ENCODE measurements at regions not wholly inside any gene's neighbourhood (a gene's known extent, or its start where the extent isn't known, plus 50 kb on each side); places are given as distances from the start of the nearest gene placed in this dataset.
A peak's percentile ranks its signal among the peaks of the same experiment; 100 is the strongest.

DNA sequence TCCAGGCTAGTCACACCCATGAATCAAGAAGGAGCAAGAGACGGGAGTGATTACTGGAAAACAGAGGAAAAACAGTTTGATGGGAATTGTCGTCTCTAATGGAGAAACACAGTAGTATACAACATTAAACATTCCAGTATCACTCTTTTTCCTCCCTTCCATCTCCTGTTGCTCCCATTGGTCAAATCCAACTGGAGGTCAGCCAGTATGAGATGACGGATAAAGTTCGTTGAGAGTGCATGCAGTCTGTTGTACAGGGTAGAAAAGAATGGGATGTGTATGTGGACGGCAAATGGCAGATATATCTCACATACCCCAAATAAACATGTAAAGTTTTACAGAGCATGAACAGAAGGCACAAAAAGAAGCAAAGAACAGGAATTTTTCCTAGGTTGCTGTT is 221.9 kb upstream of the TNP1 start:
- no peak for DNase-seq (ENCODE audit: low spot score)

DNA sequence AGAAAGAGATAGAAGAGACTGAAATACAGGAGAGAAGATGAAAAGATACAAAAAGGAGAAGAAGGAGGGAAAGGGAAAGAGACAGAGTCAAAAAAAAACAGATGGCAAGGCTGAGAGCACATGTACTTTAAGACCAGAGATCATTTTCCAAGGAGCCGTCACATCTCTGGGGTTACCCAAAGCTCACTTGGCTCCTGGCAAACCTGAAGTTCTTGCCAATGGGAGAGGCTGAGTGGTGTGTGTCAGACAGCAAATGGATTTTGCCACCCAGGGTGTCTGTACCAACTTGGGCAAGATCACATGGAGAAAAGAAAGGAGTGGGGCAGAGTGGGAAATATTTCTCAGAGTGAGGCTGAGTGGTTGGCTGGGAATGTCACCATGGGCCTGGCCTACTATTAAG is 219.3 kb upstream of the TNP1 start:
- no peak for DNase-seq (ENCODE audit: low spot score)

DNA sequence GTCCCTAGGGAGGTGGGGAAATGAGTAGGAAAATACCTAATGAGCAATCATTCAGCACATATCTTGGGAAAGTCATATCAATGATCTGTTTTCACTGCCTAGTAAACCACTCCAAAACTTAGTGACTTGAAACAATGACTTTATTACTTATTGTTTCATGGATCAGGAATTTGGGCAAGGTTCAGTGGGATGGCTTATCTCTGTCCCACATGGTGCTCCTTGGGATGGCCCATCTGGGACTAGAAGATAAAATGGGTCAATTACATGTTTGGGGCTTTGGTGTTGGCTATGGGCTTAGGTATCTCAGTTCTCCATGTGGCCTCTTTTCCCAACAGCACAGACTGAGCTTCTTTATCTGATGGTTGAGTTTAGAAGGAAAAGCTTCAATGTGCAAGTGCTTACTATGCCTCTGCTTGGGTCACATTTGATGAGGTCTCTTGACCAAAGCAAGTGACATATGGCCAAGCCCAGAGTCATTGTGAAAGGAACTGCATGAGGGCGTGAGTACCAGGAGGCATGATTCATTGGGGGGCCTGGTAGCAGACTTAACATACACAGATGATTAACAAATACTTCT is 218.1 kb upstream of the TNP1 start:
- no peak for DNase-seq (ENCODE audit: low spot score)

DNA sequence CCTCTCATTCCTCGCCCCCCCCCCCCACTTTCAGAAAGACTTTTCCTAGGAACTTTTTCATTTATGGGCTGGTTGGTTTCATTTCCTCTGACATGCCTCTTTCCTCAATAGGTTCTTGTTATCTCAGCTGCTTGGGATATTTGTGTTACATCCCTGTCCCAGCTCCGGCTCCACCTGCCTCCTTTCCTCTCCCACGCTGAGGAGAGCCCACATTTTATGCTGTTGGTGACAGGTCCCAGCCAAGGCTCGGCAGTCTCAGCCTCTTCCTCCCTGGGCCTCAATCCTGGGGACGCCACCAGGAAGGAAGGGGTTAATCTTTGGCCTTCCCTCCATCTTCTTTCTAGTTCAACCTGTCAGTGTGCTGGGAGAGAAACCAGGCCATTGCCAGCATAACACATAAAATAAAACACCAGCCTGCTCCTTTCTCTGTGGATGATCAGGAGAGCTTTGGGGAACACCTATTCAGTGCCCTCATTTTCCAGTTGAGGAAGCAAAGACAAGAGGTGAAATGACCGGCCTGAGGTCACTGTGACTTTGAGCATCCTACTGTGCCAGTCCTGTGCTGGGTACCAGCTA is 216.9 kb upstream of the TNP1 start:
- DNase-seq (ENCODE audit: low spot score): no peak

DNA sequence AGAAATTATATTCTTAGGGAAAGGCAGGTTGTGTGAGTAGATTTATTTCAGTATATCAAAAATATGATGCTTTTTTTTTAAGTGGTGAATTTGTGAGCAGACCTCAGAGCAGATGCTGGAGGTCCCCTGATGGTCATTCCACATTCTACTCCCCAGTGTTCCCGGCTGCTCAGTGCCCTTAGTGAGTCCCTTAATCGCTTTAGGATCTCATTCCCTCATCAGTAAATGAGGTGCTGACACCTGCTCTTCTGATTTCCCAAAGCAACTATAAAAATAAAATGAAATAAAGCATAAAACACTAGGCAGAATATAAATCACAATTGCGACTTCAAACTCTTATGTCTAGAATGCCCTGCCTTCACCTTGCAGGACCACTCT is 216.2 kb upstream of the TNP1 start:
- DNase-seq (ENCODE audit: low spot score): no peak

DNA sequence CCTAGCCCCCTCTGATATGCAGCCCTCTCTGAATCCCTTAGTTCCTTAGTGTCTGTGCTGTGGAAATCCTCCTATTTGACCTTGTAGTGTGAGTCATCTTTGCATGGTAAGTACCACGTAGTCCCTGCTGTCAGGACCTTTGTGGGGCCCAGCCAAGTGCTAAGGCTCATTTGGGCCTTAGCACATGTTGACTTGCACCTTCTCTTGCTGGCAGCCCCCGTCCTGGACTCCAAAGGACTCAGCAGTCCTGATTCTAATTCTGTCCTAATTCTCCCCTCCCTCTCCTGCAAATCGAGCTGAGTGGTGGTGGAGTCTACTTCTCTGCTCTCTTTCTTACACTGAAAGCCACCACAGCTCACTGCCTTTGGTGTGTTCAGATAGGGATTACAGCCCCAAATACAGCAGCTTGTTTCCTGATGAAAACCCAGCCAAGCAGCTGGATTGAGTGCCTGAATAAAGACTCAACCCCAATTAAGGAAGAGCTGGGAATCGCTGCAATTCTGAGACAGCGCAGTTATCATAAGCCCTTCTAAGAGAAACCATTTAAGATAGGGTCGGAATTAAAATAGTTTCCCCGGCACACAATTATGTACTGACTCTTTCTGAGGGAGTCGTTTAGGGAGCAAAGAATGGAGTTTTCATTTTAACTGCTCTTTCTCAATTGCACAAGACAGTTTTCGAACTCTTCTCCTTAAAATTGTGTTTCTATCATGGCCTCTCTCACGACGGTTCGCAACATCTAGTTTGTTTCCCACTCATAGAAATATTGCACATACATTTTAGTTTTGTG is 215.6 kb upstream of the TNP1 start:
- no peak for DNase-seq (ENCODE audit: low spot score)

DNA sequence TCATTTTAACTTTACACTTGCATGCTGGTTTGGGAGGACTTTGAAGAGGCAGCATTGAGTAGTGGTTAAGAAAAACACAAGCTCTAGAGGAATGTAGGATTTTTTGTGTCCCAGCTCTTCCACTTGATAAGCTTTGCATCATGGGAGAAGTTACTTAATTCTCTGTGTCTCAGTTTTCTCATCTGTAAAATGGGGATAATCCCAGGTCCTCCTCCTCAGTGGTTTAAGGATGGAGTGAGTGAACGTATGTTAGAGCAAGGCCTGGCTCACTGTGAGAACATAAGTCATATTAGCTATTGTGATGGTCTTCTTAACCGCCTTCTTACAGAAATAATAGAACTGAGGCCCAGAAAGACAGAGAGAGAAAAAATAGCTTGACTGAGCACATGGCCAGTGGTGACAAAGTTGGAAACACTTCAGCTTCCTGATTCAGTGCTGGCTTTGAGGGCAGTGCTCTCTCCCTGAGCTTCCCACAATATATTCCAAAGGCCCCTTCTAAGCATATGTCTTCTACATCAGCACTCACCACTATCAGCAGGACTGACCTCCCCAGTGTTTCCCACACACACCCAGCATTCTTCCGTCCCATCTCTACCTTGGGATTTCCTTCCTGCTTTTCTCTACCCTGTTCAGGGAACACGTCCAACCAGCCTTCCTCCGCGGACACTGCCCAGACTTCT is 214.9 kb upstream of the TNP1 start:
- no peak for DNase-seq (ENCODE audit: low spot score)

DNA sequence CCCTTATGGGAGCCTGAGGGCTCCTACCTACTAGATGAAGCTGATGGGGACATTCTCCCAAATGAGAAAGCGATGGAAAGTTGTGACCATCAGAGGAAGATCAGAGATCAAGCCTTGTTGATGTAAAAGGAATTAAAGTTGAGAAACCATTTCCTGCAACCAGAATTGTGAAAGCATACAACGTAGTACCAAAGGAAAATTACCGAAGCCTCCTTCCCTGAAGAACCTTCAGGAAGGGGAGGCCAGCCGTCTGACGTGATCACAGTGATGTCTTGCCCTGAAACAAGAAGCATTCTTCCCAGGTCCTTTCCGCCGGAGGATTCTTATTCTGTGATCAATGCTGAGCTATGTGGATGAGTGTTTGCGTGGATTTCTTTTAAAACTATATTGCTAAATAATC is 211.6 kb upstream of the TNP1 start:
- DNase-seq (ENCODE audit: low spot score): no peak

DNA sequence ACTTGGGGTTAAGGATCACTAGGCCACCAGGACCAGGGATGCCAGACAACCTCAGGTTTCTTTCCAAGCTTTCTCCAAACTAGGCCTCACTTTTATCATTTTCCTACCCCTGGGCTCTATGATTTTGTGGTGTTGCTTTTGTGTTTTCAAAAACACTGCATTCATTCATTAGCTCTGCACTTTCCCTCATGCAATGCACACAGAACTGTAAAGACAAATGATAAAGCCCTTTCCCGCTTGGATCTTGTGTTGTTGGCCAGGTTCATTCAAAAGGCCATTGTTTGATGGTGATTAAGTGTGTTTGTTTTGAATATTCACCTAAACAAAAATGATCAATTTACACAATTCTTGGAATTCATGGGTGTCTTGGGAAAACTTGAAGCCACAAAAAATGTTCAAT is 210.7 kb upstream of the TNP1 start:
- no peak for DNase-seq (ENCODE audit: low spot score)

DNA sequence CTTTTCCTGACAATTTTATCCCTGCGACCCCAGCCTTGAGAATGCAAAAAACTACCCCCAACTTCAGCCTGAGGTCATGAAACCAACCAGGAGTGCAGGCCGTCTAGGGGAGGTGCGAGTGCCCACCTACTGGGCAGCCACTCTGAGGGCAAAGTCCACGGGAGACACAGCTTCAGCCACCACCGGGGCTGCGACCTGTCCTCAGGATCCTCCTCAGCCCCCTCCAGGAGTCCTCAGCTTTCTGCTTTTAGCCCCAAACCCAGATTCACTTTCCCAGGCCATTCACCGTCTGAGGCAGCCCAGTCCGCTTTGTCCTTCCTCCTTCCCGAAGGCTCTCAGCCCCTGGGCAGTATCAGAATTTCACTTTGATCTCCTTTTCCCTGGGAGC is 210.2 kb upstream of the TNP1 start:
- DNase-seq (ENCODE audit: low spot score): no peak

DNA sequence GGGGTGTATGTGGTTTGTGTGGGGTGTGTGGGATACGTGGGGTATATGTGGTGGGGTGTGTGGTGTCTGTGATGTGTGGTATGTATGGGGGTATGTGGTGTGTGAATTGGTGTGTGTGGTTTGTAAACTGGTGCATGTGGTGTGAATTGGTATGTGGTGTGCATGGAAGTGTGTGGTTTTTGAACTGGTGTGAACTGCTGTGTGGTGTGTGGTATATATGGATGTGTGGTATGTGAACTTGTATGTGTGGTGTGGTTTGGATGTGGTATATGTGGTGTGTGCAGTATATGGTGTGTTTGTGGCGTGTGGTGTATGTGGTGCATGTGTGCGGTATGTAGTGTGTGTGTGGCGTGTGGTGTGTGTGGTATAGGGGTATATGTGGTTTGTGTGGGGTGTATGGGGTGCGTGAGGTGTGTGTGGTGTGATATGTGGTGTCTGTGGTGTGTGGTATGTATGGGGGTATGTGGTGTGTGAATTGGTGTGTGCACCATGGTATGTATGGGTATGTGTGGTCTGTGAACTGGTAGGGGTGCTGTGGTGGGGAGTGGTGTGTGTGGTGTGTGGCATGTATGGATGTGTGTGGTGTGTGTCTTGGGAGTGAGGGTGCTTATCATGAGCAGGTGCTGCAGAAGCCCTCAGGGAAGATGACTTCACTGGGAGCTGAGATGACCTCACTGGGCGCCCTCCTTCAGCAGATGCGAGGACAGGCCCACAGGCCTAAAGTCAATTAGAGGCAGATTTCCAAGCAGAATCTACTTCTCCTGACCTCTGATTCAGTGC is 209.6 kb upstream of the TNP1 start:
- no peak for DNase-seq (ENCODE audit: low spot score)

DNA sequence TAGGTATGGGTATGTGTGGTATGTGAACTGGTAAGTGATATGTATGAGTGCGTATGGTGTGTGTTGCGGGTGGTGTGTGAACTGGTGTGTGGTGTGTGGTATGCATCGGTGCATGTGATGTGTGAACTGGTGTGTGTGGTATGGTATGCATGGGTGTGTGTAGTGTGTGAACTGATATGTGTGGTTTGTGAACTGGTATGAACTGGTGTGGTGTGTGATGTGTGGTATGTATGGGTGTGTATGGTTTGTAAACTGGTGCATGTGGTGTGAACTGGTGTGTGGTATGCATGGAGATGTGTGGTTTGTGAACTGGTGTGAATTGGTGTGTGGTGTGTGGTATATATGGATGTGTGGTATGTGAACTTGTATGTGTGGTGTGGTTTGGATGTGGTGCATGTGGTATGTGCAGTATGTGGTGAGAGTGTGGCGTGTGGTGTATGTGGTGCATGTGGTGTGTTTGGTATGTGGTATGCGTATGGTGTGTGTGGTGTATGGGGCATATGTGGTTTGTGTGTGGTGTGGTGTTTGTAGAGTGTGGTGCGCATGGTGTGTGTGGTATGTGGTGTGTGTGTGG is 208.9 kb upstream of the TNP1 start:
- DNase-seq (ENCODE audit: low spot score): no peak

DNA sequence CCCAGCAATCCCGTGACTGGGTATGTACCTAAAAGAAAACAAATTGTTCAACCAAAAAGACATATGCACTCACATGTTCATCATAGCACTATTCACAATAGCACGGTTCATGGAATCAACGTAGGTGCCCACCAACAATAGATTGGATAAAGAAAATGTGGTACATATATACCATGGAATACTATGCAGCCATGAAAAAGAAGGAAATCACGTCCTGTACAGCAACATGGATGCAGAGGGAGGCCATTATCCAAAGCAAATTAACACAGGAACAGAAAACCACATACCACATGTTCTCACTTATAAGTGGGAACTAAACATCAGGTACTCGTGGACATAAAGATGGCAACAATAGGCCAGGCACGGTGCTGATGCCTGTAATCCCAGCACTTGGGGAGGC is 207.9 kb upstream of the TNP1 start:
- DNase-seq (ENCODE audit: low spot score): no peak

DNA sequence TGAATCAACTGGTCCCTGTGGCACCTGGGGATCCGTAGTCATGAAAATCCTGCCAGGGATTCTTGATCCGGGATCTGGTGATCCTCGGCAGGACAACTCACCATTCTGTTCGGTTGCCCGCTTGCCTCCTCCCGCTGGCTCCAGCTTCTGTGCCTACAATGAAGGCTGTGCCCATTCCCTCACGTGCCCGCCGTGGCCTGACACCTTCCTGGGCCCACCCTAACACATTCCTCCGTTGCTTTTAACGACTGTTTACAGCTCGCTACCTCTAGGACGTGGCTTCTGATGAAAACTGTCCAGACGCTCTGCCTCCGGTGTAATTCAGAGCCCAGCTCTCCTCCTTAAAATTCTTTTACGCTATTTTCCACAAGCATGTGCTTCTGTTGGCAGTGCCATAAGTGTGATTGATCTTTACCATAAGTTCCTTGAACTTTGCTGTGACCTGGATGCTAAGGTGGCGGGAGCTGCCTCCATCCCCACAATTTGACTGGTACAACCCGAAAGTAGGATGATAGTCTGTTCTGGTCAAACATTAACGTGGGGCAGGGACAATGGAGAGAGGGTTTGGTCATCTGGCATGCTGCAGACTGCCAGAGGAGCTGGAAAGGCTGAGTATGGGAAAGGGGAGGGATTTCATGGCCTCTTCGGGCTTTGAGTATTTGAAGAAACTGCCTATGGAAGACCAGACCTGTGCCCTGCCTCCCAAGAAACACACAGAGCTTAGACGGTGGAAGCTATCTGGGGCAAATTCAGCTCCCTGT is 206.8 kb upstream of the TNP1 start:
- peak; percentile 27 for DNase-seq (ENCODE audit: low spot score)

DNA sequence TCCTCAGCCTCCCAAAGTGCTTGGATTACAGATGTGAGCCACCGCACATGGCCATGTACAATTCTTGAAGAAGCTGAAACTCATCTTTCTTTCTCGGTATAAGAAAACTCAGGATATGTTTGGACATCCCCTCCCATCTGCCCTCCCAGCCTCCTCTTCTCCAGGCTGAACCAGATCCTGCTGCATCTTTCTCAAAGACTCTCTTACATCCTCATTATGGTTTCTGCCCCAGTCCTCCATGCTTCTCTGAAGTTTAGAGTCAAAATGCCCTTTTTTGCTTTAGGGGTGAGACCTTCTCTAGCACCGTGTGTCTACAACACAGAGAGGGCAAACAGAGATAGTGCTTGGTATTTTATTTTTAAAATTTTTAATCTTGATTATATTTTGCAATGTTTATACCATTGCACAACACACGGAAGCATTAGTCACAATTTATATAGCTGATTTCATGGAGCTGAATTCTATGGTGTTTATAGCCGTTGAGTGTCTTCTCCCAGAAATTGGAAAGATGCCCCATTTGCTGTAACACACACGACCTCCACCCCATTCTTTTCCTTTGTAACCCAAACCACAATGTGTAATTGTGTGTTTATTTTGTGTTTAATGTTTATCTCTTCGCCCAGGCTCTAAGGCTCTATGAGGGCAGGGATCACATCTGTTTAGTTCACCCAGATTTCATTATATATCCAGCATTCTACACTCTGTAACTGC is 206.0 kb upstream of the TNP1 start:
- peak; percentile 4 for DNase-seq (ENCODE audit: low spot score)

DNA sequence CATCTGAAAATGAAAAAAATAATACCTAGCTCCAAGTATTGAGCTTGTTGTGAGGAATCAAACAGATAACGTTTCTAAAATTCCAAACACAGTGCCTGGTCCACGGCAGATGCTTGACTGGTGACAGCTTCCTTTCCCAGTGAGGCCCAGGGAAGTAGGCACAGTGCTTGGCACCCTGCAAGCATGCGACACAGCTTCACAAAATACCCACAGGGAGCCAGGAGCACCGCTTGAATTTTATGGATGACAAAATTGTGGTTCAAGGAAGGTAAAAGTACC is 205.1 kb upstream of the TNP1 start:
- no peak for DNase-seq (ENCODE audit: low spot score)

DNA sequence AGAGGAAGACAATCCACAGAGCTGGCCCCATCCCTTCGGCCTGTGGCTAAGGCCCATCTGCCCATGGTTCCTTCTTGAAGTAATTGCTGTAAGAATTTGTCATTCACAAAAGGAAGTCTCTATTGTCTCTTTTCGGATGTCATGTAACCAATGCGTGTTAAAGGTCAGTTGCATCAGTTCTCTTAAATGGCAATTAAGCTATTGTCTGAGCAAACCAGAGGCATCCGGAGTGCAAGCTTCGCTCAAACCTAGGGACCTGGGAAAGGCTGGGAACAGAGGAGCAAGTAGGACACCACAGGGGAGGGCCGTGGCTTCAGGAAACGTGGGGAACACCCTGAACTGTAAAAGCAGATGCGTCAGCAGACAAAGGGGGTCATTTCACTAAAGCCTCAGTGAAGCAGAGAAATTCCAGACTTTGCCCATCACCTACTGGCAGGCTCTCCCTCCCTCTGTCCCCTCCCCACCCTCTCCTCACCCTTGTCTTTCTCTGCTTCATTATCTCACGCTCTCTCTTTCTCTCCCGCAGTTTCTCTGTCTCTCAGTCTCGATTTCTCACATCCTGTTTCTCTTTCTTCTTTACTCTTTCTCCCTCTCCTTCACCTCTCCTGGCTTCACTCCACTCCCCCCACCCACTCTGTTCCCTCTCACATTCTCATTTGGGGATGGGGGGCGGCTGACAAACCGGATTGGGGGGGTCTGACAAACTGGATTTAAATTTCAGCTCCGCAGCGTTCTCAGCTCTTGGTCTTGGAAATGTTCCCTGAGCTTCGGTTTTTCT is 204.6 kb upstream of the TNP1 start:
- DNase-seq (ENCODE audit: low spot score): no peak

DNA sequence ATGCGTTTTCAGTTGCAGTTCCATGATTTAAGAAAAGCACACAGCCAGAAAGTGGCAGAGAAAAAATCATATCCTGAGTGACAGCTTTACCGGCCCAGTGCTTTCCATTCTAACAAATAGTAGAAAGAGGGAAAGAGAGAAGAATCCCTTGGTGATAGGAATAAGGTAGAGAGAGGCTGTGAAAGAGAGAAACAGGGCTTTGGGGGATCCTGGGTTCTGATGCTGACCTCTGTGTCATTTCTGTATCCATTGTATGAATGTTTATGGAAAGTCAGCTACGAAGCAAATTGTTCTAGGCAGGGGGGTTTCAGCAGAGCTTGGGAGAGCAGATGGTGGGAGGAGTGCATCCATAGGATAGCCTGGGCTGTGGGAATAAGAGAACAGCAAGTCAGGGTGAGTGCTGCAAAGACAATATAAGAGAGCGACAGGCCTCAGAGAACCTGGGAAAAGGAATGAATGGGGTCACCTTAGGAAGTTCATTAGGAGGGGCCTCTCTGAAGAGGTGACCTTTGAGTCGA is 203.4 kb upstream of the TNP1 start:
- DNase-seq (ENCODE audit: low spot score): no peak

DNA sequence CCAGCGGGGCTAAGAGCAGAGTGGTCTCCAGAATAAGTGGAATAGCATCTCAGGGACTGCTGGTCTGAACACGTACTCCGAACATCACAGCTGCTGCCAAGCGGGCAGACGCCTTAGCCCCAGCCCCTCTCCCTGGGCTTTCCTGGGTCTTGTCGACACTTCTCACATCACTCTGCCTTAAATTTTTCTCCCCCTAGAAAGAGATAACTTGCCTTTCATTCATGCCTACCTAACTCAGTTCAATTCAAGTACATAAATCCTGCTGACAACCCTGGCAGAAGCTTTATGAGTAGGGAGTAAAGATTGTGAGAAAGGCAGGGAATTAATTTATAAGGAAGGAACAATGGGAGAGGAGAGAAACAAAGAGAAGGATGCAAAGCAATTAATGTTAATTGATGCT is 202.9 kb upstream of the TNP1 start:
- DNase-seq (ENCODE audit: low spot score): no peak

DNA sequence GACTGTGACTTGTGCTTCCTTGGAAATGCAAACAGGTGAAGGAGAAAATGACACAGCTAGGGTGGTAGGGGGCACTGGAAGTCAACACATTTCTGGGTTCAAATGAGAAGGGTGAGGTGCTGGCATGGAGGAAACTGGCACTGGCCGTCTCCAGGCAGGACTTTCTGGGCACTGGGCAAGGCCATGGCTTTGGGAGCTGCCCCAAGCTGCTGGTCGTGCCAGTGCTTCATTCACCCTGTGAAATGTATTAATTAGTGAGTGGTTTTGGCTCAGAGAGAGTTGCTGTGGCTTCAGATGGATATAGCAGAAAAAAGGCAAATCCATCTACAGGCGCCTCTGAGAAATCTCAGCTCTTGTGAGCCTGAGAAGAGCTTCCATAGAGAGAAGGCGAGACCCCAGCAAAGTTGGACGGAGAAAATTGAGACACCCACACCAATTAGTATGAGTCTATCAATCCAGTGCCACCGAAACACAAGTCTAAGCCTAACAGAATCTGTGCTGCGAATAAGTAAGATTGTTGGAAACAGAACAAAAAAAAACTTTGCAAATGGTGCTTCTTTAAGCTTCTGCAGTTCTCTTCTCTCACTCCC is 202.1 kb upstream of the TNP1 start:
- DNase-seq (ENCODE audit: low spot score): no peak

Measured in SW480 (cell line).